Neural progenitor cell (in vitro differentiated cells): ENCODE measurements at regions not wholly inside any gene's neighbourhood (a gene's known extent, or its start where the extent isn't known, plus 50 kb on each side); places are given as distances from the start of the nearest gene placed in this dataset.
"Not testable (repeated sequence)": the region's sequence is repeated elsewhere in the genome, so short reads cannot be mapped to it uniquely, and the experiment has no call there.

ENCODE experiments used
- DNase-seq: peaks from one replicate; pipeline ENCODE4 v3.0.0-alpha.2; 2016; ENCODE audit warnings: low spot score
- H2AFZ ChIP-seq: fragments of 200-600 bp; sonication (generic); replicated peaks from 2 replicates; pipeline ENCODE4 v1.6.1; 2016; ENCODE audit warnings: antibody characterized with exemption
- H3F3A ChIP-seq: fragments of 200-600 bp; sonication (generic); 2 replicates; pipeline ENCODE4 v1.6.1; 2016; ENCODE audit warnings: antibody characterized with exemption, low read depth
- H3K27ac ChIP-seq: fragments of 200-600 bp; sonication (generic); 2 replicates; pipeline ENCODE4 v1.5.1; 2016; ENCODE audit warnings: mild to moderate bottlenecking
- H3K27me3 ChIP-seq: fragments of 200-600 bp; sonication (generic); 2 replicates; pipeline ENCODE4 v1.6.1; 2016; ENCODE audit warnings: mild to moderate bottlenecking, moderate library complexity
- H3K36me3 ChIP-seq: fragments of 200-600 bp; sonication (generic); 2 replicates; pipeline ENCODE4 v1.5.1; 2016
- H3K4me1 ChIP-seq: fragments of 200-600 bp; sonication (generic); 2 replicates; pipeline ENCODE4 v1.6.1; 2016; ENCODE audit warnings: mixed run types
- H3K4me2 ChIP-seq: fragments of 200-600 bp; sonication (generic); 2 replicates; pipeline ENCODE4 v1.6.1; 2016
- H3K4me3 ChIP-seq: fragments of 200-600 bp; sonication (generic); 2 replicates; pipeline ENCODE4 v1.5.1; 2016
- H3K79me2 ChIP-seq: fragments of 200-600 bp; sonication (generic); 2 replicates; pipeline ENCODE4 v1.6.1; 2016; ENCODE audit warnings: low read depth
- H3K9ac ChIP-seq: fragments of 200-600 bp; sonication (generic); 2 replicates; pipeline ENCODE4 v1.6.1; 2016
- H3K9me3 ChIP-seq: fragments of 200-600 bp; sonication (generic); 2 replicates; pipeline ENCODE4 v1.5.1; 2016; ENCODE audit warnings: low read depth
- H4K20me1 ChIP-seq: fragments of 200-600 bp; sonication (generic); 2 replicates; pipeline ENCODE4 v1.6.1; 2016; ENCODE audit warnings: low read depth
- H3K27ac Mint-ChIP-seq: 3 replicates; pipeline ENCODE4 v1.8.0; 2021; ENCODE audit warnings: mixed read lengths
- H3K27me3 Mint-ChIP-seq: 2 replicates; pipeline ENCODE4 v1.8.0; 2022; ENCODE audit warnings: low read depth, mild to moderate bottlenecking, inconsistent platforms, moderate library complexity, mixed read lengths; ENCODE audit not compliant: insufficient read depth
- H3K36me3 Mint-ChIP-seq: 3 replicates; pipeline ENCODE4 v1.8.0; 2021; ENCODE audit warnings: mixed read lengths
- H3K4me1 Mint-ChIP-seq: 3 replicates; pipeline ENCODE4 v1.8.0; 2021; ENCODE audit warnings: mixed read lengths
- H3K4me3 Mint-ChIP-seq: 3 replicates; pipeline ENCODE4 v1.8.0; 2021; ENCODE audit warnings: mild to moderate bottlenecking, moderate library complexity, mixed read lengths
- H3K9me3 Mint-ChIP-seq: 3 replicates; pipeline ENCODE4 v1.8.0; 2020; ENCODE audit warnings: mixed read lengths

DNA sequence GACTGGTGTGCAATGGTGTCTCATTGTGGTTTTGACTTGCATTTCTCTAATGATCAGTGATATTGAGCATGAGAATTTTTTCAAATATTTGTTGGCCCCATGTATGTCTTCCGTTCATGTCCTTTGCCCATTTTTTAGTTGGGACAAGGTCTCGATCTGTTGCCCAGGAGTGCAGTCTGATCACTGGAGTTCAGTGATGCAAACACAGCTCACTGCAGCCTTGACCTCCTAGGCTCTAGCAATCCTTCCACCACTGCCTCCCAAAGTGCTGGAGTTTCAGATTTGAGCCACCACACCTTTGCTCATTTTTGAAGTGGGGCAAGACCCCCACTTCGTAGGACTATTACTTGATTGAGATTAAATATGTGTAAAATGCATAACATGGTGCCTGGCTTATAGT is 116.2 kb upstream of the NBPF9 start:
- not testable (repeated sequence) for H3K9me3 Mint-ChIP-seq, H3K27ac Mint-ChIP-seq, H3K4me1 ChIP-seq, H3K4me1 Mint-ChIP-seq, H3K4me3 Mint-ChIP-seq, H3K36me3 ChIP-seq, H2AFZ ChIP-seq, H3K9me3 ChIP-seq, H3K27ac ChIP-seq, H3K9ac ChIP-seq, H3K79me2 ChIP-seq, H3F3A ChIP-seq, H3K36me3 Mint-ChIP-seq, H4K20me1 ChIP-seq, H3K27me3 Mint-ChIP-seq, H3K27me3 ChIP-seq, H3K4me3 ChIP-seq, H3K4me2 ChIP-seq, DNase-seq

DNA sequence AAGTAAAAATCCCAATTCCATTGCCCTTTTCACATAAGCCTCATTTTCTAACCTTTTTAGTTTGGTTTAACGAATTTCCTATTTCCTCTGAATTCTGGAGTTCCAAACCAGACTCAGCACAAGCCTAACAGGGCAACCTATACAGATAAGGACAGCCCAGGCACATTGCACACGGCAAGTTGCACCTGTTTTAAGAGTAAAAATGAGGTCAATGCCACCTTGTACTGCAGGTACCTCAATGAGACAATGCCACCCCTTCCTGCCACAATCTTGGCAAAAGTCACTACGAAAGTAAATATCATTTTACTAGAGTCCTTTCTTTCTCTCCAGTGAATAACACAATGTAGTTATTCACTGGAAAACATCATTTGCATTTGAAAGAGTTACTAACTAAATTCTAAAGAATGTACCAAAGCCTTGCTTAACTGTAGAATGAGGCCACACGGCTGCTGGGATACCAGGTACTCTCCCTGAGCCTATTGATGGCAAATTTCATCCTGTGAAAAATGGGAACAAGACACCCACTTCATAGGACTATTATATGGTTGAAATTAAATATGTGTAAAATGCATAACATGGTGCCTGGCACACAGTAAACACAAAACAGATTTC is 117.2 kb upstream of the NBPF9 start:
- H3K27ac ChIP-seq, H3K4me1 Mint-ChIP-seq, H3K27ac Mint-ChIP-seq, H4K20me1 ChIP-seq, H2AFZ ChIP-seq, H3K4me3 Mint-ChIP-seq, DNase-seq, H3K9me3 Mint-ChIP-seq, H3K9me3 ChIP-seq, H3K4me1 ChIP-seq, H3K79me2 ChIP-seq, H3K9ac ChIP-seq, H3K27me3 Mint-ChIP-seq, H3K27me3 ChIP-seq, H3K36me3 Mint-ChIP-seq, H3F3A ChIP-seq, H3K4me2 ChIP-seq, H3K4me3 ChIP-seq, H3K36me3 ChIP-seq: not testable (repeated sequence)

- not testable (repeated sequence) for DNase-seq, H3K27ac Mint-ChIP-seq, H3K4me1 Mint-ChIP-seq, H3K27me3 Mint-ChIP-seq, H4K20me1 ChIP-seq, H3K9me3 ChIP-seq, H3K4me1 ChIP-seq, H2AFZ ChIP-seq, H3K36me3 ChIP-seq, H3K9me3 Mint-ChIP-seq, H3K36me3 Mint-ChIP-seq, H3K9ac ChIP-seq, H3K4me2 ChIP-seq, H3F3A ChIP-seq, H3K79me2 ChIP-seq, H3K27me3 ChIP-seq, H3K27ac ChIP-seq, H3K4me3 Mint-ChIP-seq, H3K4me3 ChIP-seq
Measured at GRCh38 chr1:149227933-149228665, 124.7 kb upstream of the NBPF9 start.

GRCh38 chr1:149228672-149229585 is 125.6 kb upstream of the NBPF9 start:
- H3K4me3 Mint-ChIP-seq, DNase-seq, H3K9me3 ChIP-seq, H3K4me1 Mint-ChIP-seq, H3K27ac Mint-ChIP-seq, H3K4me3 ChIP-seq, H3K79me2 ChIP-seq, H4K20me1 ChIP-seq, H3K27ac ChIP-seq, H3K27me3 Mint-ChIP-seq, H3K4me1 ChIP-seq, H3K27me3 ChIP-seq, H2AFZ ChIP-seq, H3K36me3 Mint-ChIP-seq, H3F3A ChIP-seq, H3K9me3 Mint-ChIP-seq, H3K36me3 ChIP-seq, H3K9ac ChIP-seq, H3K4me2 ChIP-seq: not testable (repeated sequence)

DNA sequence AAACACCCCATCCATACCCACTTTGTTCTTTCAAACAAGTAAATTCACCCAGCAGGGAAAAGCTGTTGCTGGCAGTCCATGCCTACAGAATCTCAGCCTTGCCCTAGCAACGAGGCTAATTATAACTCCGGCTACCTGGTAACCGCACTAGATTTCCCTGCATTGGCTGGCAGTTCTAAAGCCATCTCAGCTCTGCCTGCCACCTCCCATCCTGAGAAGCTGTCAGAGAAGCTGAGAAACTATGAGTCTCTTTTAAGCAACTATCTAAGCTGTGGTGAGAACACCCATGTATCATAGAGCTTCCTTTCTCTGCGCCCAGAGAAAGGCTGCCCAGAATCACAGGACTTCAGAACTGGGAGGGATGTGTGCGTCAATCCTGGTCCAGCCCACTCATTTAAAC is 126.5 kb upstream of the NBPF9 start:
- not testable (repeated sequence) for H3K36me3 ChIP-seq, H3F3A ChIP-seq, H3K27ac Mint-ChIP-seq, H3K4me1 Mint-ChIP-seq, H3K4me3 Mint-ChIP-seq, H3K36me3 Mint-ChIP-seq, H3K27ac ChIP-seq, H3K9ac ChIP-seq, H3K27me3 Mint-ChIP-seq, DNase-seq, H3K9me3 Mint-ChIP-seq, H2AFZ ChIP-seq, H3K4me2 ChIP-seq, H3K27me3 ChIP-seq, H3K9me3 ChIP-seq, H3K79me2 ChIP-seq, H4K20me1 ChIP-seq, H3K4me1 ChIP-seq, H3K4me3 ChIP-seq

DNA sequence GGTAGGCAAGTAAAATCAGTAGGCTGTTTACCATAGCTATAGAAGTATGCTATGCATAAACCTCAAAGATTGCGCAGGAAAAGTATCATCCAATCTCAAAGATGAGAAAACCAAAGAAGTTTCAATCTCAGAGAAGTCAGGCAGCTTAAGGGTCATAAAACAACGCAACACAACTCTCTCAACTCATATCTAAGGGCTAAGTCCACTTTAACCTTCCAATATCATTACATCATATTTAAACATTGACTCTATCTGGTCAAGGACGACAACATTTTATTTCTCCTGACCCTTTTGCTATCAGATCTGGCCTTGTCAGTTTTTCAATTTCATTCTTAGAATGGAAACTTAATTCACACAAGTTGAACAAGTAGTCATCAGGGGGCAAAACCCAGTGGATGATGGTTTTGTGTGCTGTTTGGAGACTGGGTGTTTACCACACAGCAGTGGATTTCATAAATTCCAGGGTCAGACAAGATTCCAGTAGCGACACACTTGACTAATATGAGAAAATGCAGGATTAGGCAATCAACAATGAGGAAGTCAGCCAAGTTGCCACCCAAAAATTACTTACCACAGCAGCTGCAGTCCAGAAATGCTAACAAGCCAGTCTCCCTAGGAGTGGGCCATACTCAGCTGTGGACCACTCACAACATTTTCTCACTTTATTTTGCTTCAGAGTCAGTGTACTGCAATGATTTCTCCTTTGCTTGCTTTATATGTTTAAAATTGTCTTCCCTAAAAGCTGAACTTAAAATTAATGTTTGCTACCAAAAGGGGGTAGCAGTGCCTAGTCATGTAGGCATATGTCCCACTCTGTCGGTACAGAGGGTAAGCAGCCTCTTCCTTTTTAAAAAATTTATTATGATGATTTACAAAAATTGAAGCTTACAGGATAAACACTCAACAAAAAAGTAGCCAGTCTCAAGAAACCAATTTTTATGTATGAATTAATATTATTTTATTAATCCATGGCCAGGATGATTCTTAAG is 131.9 kb upstream of the NBPF9 start:
- H3K27me3 ChIP-seq, H3K9me3 Mint-ChIP-seq, H3K36me3 Mint-ChIP-seq, H3K4me3 Mint-ChIP-seq, H3K27me3 Mint-ChIP-seq, H3K4me1 ChIP-seq, H3K4me2 ChIP-seq, H4K20me1 ChIP-seq, H3K27ac ChIP-seq, DNase-seq, H3K4me3 ChIP-seq, H3K27ac Mint-ChIP-seq, H3K36me3 ChIP-seq, H3F3A ChIP-seq, H3K9me3 ChIP-seq, H2AFZ ChIP-seq, H3K4me1 Mint-ChIP-seq, H3K9ac ChIP-seq, H3K79me2 ChIP-seq: not testable (repeated sequence)

DNA sequence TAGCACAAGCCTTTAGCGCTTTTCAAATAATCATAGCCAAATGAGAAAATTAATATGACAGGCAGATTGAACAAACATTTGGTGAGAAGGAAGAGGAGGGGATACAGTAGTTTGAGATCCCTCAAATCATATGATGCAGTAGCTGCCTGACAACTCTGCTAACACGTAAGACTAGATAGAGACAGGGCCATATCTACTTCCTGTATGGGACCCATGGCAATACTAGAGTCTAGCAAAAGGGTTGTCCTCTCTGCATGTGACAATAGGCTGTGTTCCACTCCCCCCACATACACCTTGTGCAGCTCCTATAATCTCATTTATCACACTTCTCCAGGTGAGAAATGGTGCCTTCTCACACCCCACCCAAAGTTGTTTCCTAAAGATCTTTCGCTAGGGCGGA is 134.2 kb upstream of the NBPF9 start:
- H3K36me3 Mint-ChIP-seq, H3K4me1 Mint-ChIP-seq, H3K4me3 ChIP-seq: not testable (repeated sequence)

More for the DNA sequence above, 134.2 kb upstream of the NBPF9 start:
- not testable (repeated sequence) for H3K4me2 ChIP-seq, H3K79me2 ChIP-seq, DNase-seq, H3K4me1 ChIP-seq, H3F3A ChIP-seq, H3K9me3 Mint-ChIP-seq, H3K4me3 Mint-ChIP-seq, H3K27me3 ChIP-seq, H3K9me3 ChIP-seq, H3K27ac ChIP-seq, H2AFZ ChIP-seq, H3K27me3 Mint-ChIP-seq, H3K27ac Mint-ChIP-seq, H4K20me1 ChIP-seq, H3K9ac ChIP-seq, H3K36me3 ChIP-seq
